Activated naive CD4-positive, alpha-beta T cell treated with anti-CD3 and anti-CD28 coated beads for 36 hours (primary cell): ENCODE measurements at regions not wholly inside any gene's neighbourhood (a gene's known extent, or its start where the extent isn't known, plus 50 kb on each side); places are given as distances from the start of the nearest gene placed in this dataset.

Source experiments
- CTCF ChIA-PET: fragments of 350-600 bp; sonication (Branson Sonifier 250); formaldehyde crosslinking; loops from one replicate; lab custom pipeline; 2021; ENCODE audit warnings: antibody characterized with exemption; lab: Charles Lee
- DNase-seq: peaks from one replicate; pipeline ENCODE4 v3.0.0-alpha.2; 2020
- H3K27ac Mint-ChIP-seq: one replicate; pipeline ENCODE4 v1.8.0; 2021; ENCODE audit warnings: mild to moderate bottlenecking, mixed read lengths
- H3K27me3 Mint-ChIP-seq: one replicate; pipeline ENCODE4 v1.8.0; 2021; ENCODE audit warnings: low read depth, mixed read lengths
- H3K36me3 Mint-ChIP-seq: one replicate; pipeline ENCODE4 v1.8.0; 2021; ENCODE audit warnings: low read depth, mixed read lengths
- H3K4me1 Mint-ChIP-seq: one replicate; pipeline ENCODE4 v1.8.0; 2021; ENCODE audit warnings: low read depth, mixed read lengths
- H3K4me3 Mint-ChIP-seq: one replicate; pipeline ENCODE4 v1.8.0; 2021; ENCODE audit warnings: mild to moderate bottlenecking, moderate library complexity, mixed read lengths
- H3K9me3 Mint-ChIP-seq: one replicate; pipeline ENCODE4 v1.8.0; 2021; ENCODE audit warnings: mixed read lengths
- intact Hi-C: fragments of 100-400 bp; cut with micrococcal nuclease; formaldehyde crosslinking; loops from one replicate; pipeline ENCODE4 v1.15.1; 2023

GRCh38 chr5:85182344-85182743 is 797.7 kb upstream of the EDIL3 start:
- H3K4me3 Mint-ChIP-seq: no peak overlapping the region
- no peak for DNase-seq
- H3K4me1 Mint-ChIP-seq: no peaks in the 10 kb centered on the region
- intact Hi-C loops: no loop called here
- no peaks in the 10 kb centered on the region for H3K36me3 Mint-ChIP-seq
- H3K9me3 Mint-ChIP-seq: peaks cover 3% of the 10 kb centered on the region
- H3K27me3 Mint-ChIP-seq: no peaks in the 10 kb centered on the region
- CTCF ChIA-PET: no interaction called here
- H3K27ac Mint-ChIP-seq: no peak overlapping the region

GRCh38 chr5:85204289-85204688 is 819.6 kb upstream of the EDIL3 start:
- Mint-ChIP-seq H3K9me3 (peaks cover 6% of the 10 kb centered on the region), H3K27ac (no peak overlapping the region), H3K36me3 (no peaks in the 10 kb centered on the region), H3K4me3 (no peak overlapping the region), H3K27me3 (no peaks in the 10 kb centered on the region), H3K4me1 (no peaks in the 10 kb centered on the region)
- no peak for DNase-seq
- intact Hi-C loops: no loop called here
- CTCF ChIA-PET: no interaction called here

- intact Hi-C loops: no loop called here
- Mint-ChIP-seq H3K27ac (no peak overlapping the region), H3K36me3 (no peaks in the 10 kb centered on the region), H3K4me3 (no peak overlapping the region), H3K9me3 (peaks cover 6% of the 10 kb centered on the region), H3K4me1 (no peaks in the 10 kb centered on the region), H3K27me3 (no peaks in the 10 kb centered on the region)
- CTCF ChIA-PET: no interaction called here
- no peak for DNase-seq
These were observed 820.8 kb upstream of the EDIL3 start for GRCh38 chr5:85205430-85205829.

- Mint-ChIP-seq H3K4me3 (no peak overlapping the region), H3K27me3 (no peaks in the 10 kb centered on the region), H3K4me1 (no peaks in the 10 kb centered on the region), H3K27ac (no peak overlapping the region), H3K9me3 (peaks cover 6% of the 10 kb centered on the region), H3K36me3 (no peaks in the 10 kb centered on the region)
- DNase-seq: no peak
- CTCF ChIA-PET: no interaction called here
- intact Hi-C loops: no loop called here
These were observed 840.7 kb upstream of the EDIL3 start for GRCh38 chr5:85225388-85225787.

GRCh38 chr5:85249204-85249603 is 864.5 kb upstream of the EDIL3 start:
- H3K36me3 Mint-ChIP-seq: no peaks in the 10 kb centered on the region
- peaks cover 13% of the 10 kb centered on the region for H3K9me3 Mint-ChIP-seq
- H3K27ac Mint-ChIP-seq: no peak overlapping the region
- CTCF ChIA-PET: interaction anchor here (0.6 kb wide), 1 partner anchor 15 kb away, joined by 5 read pairs; no protein-coding TSS in a partner anchor
- intact Hi-C loops: no loop called here
- no peaks in the 10 kb centered on the region for H3K27me3 Mint-ChIP-seq
- H3K4me3 Mint-ChIP-seq: no peak overlapping the region
- DNase-seq: no peak
- H3K4me1 Mint-ChIP-seq: no peaks in the 10 kb centered on the region

GRCh38 chr5:85263125-85263524 is 878.4 kb upstream of the EDIL3 start:
- Mint-ChIP-seq H3K36me3 (no peaks in the 10 kb centered on the region), H3K27me3 (no peaks in the 10 kb centered on the region), H3K27ac (no peak overlapping the region), H3K4me1 (no peaks in the 10 kb centered on the region), H3K4me3 (no peak overlapping the region), H3K9me3 (no peaks in the 10 kb centered on the region)
- no peak for DNase-seq
- intact Hi-C loops: no loop called here
- CTCF ChIA-PET: no interaction called here

GRCh38 chr5:85266692-85267091 is 882.0 kb upstream of the EDIL3 start:
- CTCF ChIA-PET: no interaction called here
- intact Hi-C loops: no loop called here

GRCh38 chr5:85268194-85268593 is 883.5 kb upstream of the EDIL3 start:
- Mint-ChIP-seq H3K4me3 (no peak overlapping the region), H3K4me1 (no peaks in the 10 kb centered on the region), H3K27ac (no peak overlapping the region), H3K27me3 (no peaks in the 10 kb centered on the region), H3K9me3 (no peaks in the 10 kb centered on the region), H3K36me3 (no peaks in the 10 kb centered on the region)
- CTCF ChIA-PET: no interaction called here
- intact Hi-C loops: no loop called here
- no peak for DNase-seq

More at GRCh38 chr5:85266692-85267091, 882.0 kb upstream of the EDIL3 start:
- Mint-ChIP-seq H3K27ac (no peak overlapping the region), H3K36me3 (no peaks in the 10 kb centered on the region), H3K4me1 (no peaks in the 10 kb centered on the region), H3K27me3 (no peaks in the 10 kb centered on the region), H3K4me3 (no peak overlapping the region), H3K9me3 (no peaks in the 10 kb centered on the region)
- no peak for DNase-seq

GRCh38 chr5:85278193-85278592 is 893.5 kb upstream of the EDIL3 start:
- no peak overlapping the region for H3K27ac Mint-ChIP-seq
- CTCF ChIA-PET: interaction anchor here (0.6 kb wide), 2 partner anchors 754 to 911 kb away, joined by 3 to 4 read pairs; no protein-coding TSS in a partner anchor
- H3K27me3 Mint-ChIP-seq: no peaks in the 10 kb centered on the region
- peaks cover 7% of the 10 kb centered on the region for H3K9me3 Mint-ChIP-seq
- H3K4me3 Mint-ChIP-seq: no peak overlapping the region
- DNase-seq: no peak
- H3K36me3 Mint-ChIP-seq: no peaks in the 10 kb centered on the region
- H3K4me1 Mint-ChIP-seq: no peaks in the 10 kb centered on the region
- intact Hi-C loops: no loop called here

- Mint-ChIP-seq H3K4me1 (no peaks in the 10 kb centered on the region), H3K4me3 (no peak overlapping the region), H3K9me3 (peaks cover 3% of the 10 kb centered on the region), H3K27me3 (no peaks in the 10 kb centered on the region), H3K36me3 (no peaks in the 10 kb centered on the region), H3K27ac (no peak overlapping the region)
- intact Hi-C loops: no loop called here
- CTCF ChIA-PET: no interaction called here
- DNase-seq: no peak
These were observed 904.2 kb upstream of the EDIL3 start for GRCh38 chr5:85288914-85289313.

- no peak for DNase-seq
- intact Hi-C loops: no loop called here
- CTCF ChIA-PET: no interaction called here
- Mint-ChIP-seq H3K27ac (no peak overlapping the region), H3K27me3 (no peaks in the 10 kb centered on the region), H3K9me3 (peaks cover 3% of the 10 kb centered on the region), H3K36me3 (no peaks in the 10 kb centered on the region), H3K4me1 (no peaks in the 10 kb centered on the region), H3K4me3 (no peak overlapping the region)
These were observed 908.6 kb upstream of the EDIL3 start for GRCh38 chr5:85293145-85293785.

GRCh38 chr5:85304524-85304923 is 919.8 kb upstream of the EDIL3 start:
- DNase-seq: no peak
- Mint-ChIP-seq H3K27ac (no peak overlapping the region), H3K9me3 (no peaks in the 10 kb centered on the region), H3K36me3 (no peaks in the 10 kb centered on the region), H3K4me3 (no peak overlapping the region), H3K4me1 (no peaks in the 10 kb centered on the region), H3K27me3 (no peaks in the 10 kb centered on the region)
- intact Hi-C loops: no loop called here
- CTCF ChIA-PET: no interaction called here

GRCh38 chr5:85305766-85306165 is 921.1 kb upstream of the EDIL3 start:
- intact Hi-C loops: no loop called here
- H3K27me3 Mint-ChIP-seq: no peaks in the 10 kb centered on the region
- H3K36me3 Mint-ChIP-seq: no peaks in the 10 kb centered on the region
- DNase-seq: no peak
- no peak overlapping the region for H3K27ac Mint-ChIP-seq
- H3K9me3 Mint-ChIP-seq: no peaks in the 10 kb centered on the region
- CTCF ChIA-PET: no interaction called here
- no peak overlapping the region for H3K4me3 Mint-ChIP-seq
- H3K4me1 Mint-ChIP-seq: no peaks in the 10 kb centered on the region
